Parathyroid adenoma (tissue), 2 donors: ENCODE measurements at regions not wholly inside any gene's neighbourhood (a gene's known extent, or its start where the extent isn't known, plus 50 kb on each side); places are given as distances from the start of the nearest gene placed in this dataset.

Experiments
- H2AFZ ChIP-seq: fragments of 300-600 bp; sonication (generic); one replicate; pipeline ENCODE4 v1.7.0; 2017; ENCODE audit warnings: antibody characterized with exemption, mild to moderate bottlenecking
- H3K27ac ChIP-seq: fragments of 300-600 bp; sonication (generic); one replicate; pipeline ENCODE4 v1.7.0; 2017
- H3K27me3 ChIP-seq: fragments of 300-600 bp; sonication (generic); one replicate; pipeline ENCODE4 v1.7.0; 2017; ENCODE audit warnings: low read length; ENCODE audit not compliant: control insufficient read depth, insufficient read depth
- H3K36me3 ChIP-seq: fragments of 300-600 bp; sonication (generic); one replicate; pipeline ENCODE4 v1.7.0; 2017; ENCODE audit warnings: low read length; ENCODE audit not compliant: control insufficient read depth, insufficient read depth
- H3K4me1 ChIP-seq: fragments of 300-600 bp; sonication (generic); one replicate; pipeline ENCODE4 v1.7.0; 2017; ENCODE audit warnings: control low read depth
- H3K4me2 ChIP-seq: fragments of 300-600 bp; sonication (generic); one replicate; pipeline ENCODE4 v1.7.0; 2017; ENCODE audit warnings: low read length
- H3K4me3 ChIP-seq: fragments of 300-600 bp; sonication (generic); one replicate; pipeline ENCODE4 v1.7.0; 2017; ENCODE audit warnings: low read depth, low read length
- H3K79me2 ChIP-seq: fragments of 300-600 bp; sonication (generic); one replicate; pipeline ENCODE4 v1.7.0; 2017; ENCODE audit warnings: control low read depth
- H3K9ac ChIP-seq: fragments of 300-600 bp; sonication (generic); one replicate; pipeline ENCODE4 v1.7.0; 2017; ENCODE audit warnings: mild to moderate bottlenecking
- H3K9me3 ChIP-seq: fragments of 300-600 bp; sonication (generic); one replicate; pipeline ENCODE4 v1.7.0; 2017; ENCODE audit warnings: low read length; ENCODE audit not compliant: control insufficient read depth
- TF ChIP-seq, protein P1 (sequence below): fragments of 300-600 bp; sonication (generic); IDR thresholded peaks from one replicate; pipeline ENCODE4 v1.7.0; 2017; ENCODE audit warnings: antibody characterized with exemption, mild to moderate bottlenecking
- donor health status: primary hyperparathyroidism.

DNA sequence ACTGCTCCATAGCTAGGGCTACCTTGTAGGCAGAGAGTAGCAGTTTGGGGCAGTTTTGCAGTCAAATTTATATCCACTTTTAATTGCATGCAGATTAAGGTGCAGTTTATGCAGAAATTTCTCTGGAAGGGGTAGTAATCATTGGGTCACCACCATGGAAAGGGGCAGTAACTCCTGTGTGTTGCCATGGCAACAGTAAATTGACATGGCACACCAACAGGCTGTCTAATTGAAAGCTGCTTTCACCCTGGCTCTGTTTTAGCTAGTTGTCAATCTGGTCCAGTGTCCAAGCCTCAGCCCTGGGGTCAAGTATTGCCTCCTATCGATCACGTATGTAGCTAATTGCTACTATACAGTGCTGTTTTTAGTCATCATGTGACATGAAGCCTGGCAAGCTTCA, 786.1 kb upstream of the CNTN5 start:
- H3K9me3 ChIP-seq, result no peaks in the 10 kb centered on the region
- no peaks in the 10 kb centered on the region for H3K79me2 ChIP-seq
- H3K9ac ChIP-seq, result no peak overlapping the region
- H3K4me2 ChIP-seq, result no peak overlapping the region
- H3K4me3 ChIP-seq, result no peak overlapping the region
- H3K36me3 ChIP-seq, result no peaks in the 10 kb centered on the region
- no peak overlapping the region for H3K27ac ChIP-seq
- TF ChIP-seq, protein P1, sequence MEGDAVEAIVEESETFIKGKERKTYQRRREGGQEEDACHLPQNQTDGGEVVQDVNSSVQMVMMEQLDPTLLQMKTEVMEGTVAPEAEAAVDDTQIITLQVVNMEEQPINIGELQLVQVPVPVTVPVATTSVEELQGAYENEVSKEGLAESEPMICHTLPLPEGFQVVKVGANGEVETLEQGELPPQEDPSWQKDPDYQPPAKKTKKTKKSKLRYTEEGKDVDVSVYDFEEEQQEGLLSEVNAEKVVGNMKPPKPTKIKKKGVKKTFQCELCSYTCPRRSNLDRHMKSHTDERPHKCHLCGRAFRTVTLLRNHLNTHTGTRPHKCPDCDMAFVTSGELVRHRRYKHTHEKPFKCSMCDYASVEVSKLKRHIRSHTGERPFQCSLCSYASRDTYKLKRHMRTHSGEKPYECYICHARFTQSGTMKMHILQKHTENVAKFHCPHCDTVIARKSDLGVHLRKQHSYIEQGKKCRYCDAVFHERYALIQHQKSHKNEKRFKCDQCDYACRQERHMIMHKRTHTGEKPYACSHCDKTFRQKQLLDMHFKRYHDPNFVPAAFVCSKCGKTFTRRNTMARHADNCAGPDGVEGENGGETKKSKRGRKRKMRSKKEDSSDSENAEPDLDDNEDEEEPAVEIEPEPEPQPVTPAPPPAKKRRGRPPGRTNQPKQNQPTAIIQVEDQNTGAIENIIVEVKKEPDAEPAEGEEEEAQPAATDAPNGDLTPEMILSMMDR, result no peak
- no peaks in the 10 kb centered on the region for H3K4me1 ChIP-seq
- H2AFZ ChIP-seq, result no peak overlapping the region
- no peaks in the 10 kb centered on the region for H3K27me3 ChIP-seq

DNA sequence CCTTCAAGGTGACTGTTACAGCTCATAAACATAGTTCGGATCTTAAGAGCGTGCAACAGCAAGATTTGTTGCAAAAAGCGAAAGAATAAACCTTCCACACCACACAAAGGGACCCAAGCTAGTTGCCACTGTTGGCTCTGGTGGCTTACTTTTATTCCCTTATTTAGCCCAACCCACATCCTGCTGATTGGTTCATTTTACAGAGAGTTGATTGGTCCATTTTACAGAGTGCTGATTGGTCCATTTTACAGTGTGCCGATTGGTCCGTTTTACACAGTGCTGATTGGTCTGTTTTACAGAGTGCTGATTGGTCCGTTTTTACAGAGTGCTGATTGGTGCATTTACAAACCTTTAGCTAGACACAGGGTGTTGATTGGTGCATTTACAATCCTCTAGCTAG, 776.9 kb upstream of the CNTN5 start:
- TF ChIP-seq, protein P1, result no peak
- Histone ChIP-seq H3K27me3 (no peaks in the 10 kb centered on the region), H3K9ac (no peak overlapping the region), H2AFZ (no peak overlapping the region), H3K4me3 (no peak overlapping the region), H3K4me2 (no peak overlapping the region), H3K27ac (no peak overlapping the region), H3K9me3 (no peaks in the 10 kb centered on the region), H3K36me3 (no peaks in the 10 kb centered on the region), H3K4me1 (no peaks in the 10 kb centered on the region), H3K79me2 (no peaks in the 10 kb centered on the region)

DNA sequence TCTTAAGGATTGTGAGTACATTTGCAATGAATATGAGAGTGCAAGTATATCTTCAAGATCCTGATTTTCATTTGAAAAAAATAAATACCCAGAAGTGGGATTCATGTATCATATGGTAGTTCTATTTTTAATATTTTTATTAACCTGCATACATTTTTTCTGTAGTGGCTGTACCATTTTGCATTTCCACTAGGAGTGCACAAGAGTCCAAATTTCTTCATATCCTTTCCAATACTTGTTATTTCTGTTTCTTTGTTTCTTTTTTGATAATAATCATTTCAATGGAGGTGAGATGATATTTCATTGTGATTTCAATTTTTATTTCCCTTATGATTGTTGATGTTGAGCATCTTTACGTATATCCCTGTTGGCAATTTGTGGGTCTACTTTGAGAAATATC, 759.8 kb upstream of the CNTN5 start:
- TF ChIP-seq, protein P1, result no peak
- H3K27me3 ChIP-seq, result no peaks in the 10 kb centered on the region
- H3K36me3 ChIP-seq, result no peaks in the 10 kb centered on the region
- no peaks in the 10 kb centered on the region for H3K4me1 ChIP-seq
- no peak overlapping the region for H2AFZ ChIP-seq
- no peaks in the 10 kb centered on the region for H3K9me3 ChIP-seq
- H3K9ac ChIP-seq, result no peak overlapping the region
- H3K4me3 ChIP-seq, result no peak overlapping the region
- no peak overlapping the region for H3K27ac ChIP-seq
- no peaks in the 10 kb centered on the region for H3K79me2 ChIP-seq
- H3K4me2 ChIP-seq, result no peak overlapping the region

DNA sequence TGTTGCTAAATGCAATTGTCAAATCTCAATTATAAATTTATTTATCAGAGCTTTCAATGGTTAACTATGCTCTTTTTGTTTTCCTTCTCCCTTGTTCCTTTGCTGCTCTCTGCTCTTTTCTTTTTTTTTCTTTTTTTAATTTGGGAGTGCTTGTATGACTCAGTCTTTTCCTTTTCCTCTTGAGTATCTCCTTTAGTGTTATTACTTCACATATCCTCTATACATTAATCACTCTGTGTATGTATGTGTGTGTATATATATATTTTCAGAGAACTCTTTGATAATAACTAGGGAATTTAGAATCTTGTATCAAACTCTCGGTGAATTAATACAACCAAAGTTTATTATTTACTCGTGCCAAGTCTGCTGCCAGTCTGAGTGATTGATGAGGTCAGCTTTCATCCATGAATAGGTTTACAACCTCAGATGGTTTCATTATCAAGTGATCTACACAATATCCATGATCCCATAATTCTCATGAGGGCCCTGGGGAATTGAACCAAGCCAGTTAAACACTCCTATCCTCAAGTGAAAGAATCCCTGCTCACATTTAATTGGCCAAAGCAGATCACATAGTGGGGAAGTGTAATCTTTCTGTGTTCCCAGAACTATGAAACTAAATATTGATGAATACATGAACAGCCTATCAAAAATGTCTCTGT, 743.4 kb upstream of the CNTN5 start:
- Histone ChIP-seq H3K4me3 (no peak overlapping the region), H3K4me2 (no peak overlapping the region), H3K9me3 (no peaks in the 10 kb centered on the region), H2AFZ (no peak overlapping the region), H3K27me3 (no peaks in the 10 kb centered on the region), H3K27ac (no peak overlapping the region), H3K9ac (no peak overlapping the region), H3K79me2 (no peaks in the 10 kb centered on the region), H3K36me3 (no peaks in the 10 kb centered on the region), H3K4me1 (no peaks in the 10 kb centered on the region)
- TF ChIP-seq, protein P1, result no peak

DNA sequence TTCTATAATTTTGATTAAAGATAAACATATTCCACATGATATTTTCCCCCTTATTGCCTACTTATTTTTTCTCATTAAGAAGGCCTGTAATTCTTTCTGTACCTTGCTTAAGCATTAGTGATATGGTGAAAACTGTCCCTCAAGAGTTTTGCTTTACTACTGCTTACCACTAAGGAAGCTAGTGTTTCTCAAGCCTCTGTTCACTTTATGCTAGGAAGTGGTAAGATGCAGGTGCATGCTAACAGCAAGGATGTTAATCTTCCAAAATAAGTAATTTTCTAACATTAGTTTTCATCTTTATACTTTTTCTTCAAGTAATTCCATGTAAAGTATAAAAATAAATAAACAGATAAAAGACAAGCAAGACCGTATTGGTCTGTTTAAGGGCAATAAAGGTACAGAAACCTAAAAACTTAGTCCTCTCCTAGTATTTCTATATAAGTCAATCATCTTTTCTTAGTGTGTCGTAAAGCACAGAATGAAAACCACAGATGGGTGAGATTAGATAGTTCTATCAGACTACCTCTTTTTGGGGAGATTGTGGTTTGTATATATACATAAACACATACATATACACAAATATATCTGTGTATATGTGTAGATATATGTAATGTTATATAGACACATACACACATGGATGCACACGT, 731.0 kb upstream of the CNTN5 start:
- no peak overlapping the region for H2AFZ ChIP-seq
- no peaks in the 10 kb centered on the region for H3K9me3 ChIP-seq
- no peak overlapping the region for H3K4me3 ChIP-seq
- no peaks in the 10 kb centered on the region for H3K36me3 ChIP-seq
- no peak overlapping the region for H3K4me2 ChIP-seq
- H3K27me3 ChIP-seq, result no peaks in the 10 kb centered on the region
- H3K9ac ChIP-seq, result no peak overlapping the region
- TF ChIP-seq, protein P1, result no peak
- no peaks in the 10 kb centered on the region for H3K79me2 ChIP-seq
- no peaks in the 10 kb centered on the region for H3K4me1 ChIP-seq
- no peak overlapping the region for H3K27ac ChIP-seq
